HCT116 (cell line): ENCODE measurements at regions not wholly inside any gene's neighbourhood (a gene's known extent, or its start where the extent isn't known, plus 50 kb on each side); places are given as distances from the start of the nearest gene placed in this dataset.

Experiments
- ATAC-seq: fragments of 200-7000 bp; cut with Tn5 transposase; 2 replicates; pipeline ENCODE4 v1.9.1; 2020; ENCODE audit warnings: mild to moderate bottlenecking, moderate library complexity
- BruUV-seq: library from RNA; stranded (reverse); fragments of 400-500 nt; replicated peaks from 2 replicates; lab custom pipeline; 2021; lab: Mats Ljungman, UMichigan
- CTCF ChIA-PET: fragments of 300-600 bp; sonication (Branson Sonifier 250); formaldehyde crosslinking; loops from one replicate; lab custom pipeline; 2021; ENCODE audit warnings: antibody characterized with exemption; lab: Charles Lee
- POLR2A ChIA-PET: fragments of 300-600, 350-600 bp; sonication (Branson Sonifier 250); formaldehyde crosslinking; loops from one replicate; lab custom pipeline; 2021; ENCODE audit warnings: antibody characterized with exemption; lab: Charles Lee
- RAD21 ChIA-PET, 2 experiments: fragments of 300-600 bp; sonication (Branson Sonifier 250); formaldehyde crosslinking; loops; one replicate each; lab custom pipeline; 2023; ENCODE audit warnings: low total read pairs in 2 of 2; ENCODE audit not compliant: uncharacterized antibody in 2 of 2, unreplicated experiment in 2 of 2, low non-redundant PET in 1 of 2; lab: Charles Lee
- DNase-seq: peaks from one replicate; pipeline ENCODE4 v3.0.0-alpha.2; 2010; ENCODE audit warnings: low read depth, low spot score
- H2AFZ ChIP-seq: fragments of 200-600 bp; shearing (Covaris generic), sonication (generic); 2 replicates; pipeline ENCODE4 v1.6.1; 2017; ENCODE audit warnings: low read depth, mixed run types, mixed read lengths, antibody characterized with exemption, low read length; ENCODE audit not compliant: poor library complexity, severe bottlenecking
- H3K27ac ChIP-seq: 2 replicates; pipeline ENCODE4 v1.5.1; 2012; ENCODE audit warnings: low read depth, low read length
- H3K27me3 ChIP-seq: fragments of 200-600 bp; sonication (generic); 2 replicates; pipeline ENCODE4 v1.6.1; 2016; ENCODE audit warnings: mixed run types, low read length, mixed read lengths; ENCODE audit not compliant: insufficient read depth
- H3K36me3 ChIP-seq, 2 experiments: fragments of 200-500 bp in 1 of 2; fragments of 200-600 bp in 1 of 2; sonication (Bioruptor generic) in 1 of 2; sonication (generic) in 1 of 2; 2 replicates each; pipeline versions ENCODE4 v1.5.1 to v1.6.1; 2014 to 2016; ENCODE audit warnings: low read length in 2 of 2, inconsistent platforms in 1 of 2, mixed read lengths in 1 of 2, mixed run types in 1 of 2; ENCODE audit not compliant: insufficient read depth in 2 of 2, control insufficient read depth in 1 of 2
- H3K4me1 ChIP-seq, 2 experiments: fragments of 200-600 bp in 1 of 2; sonication (generic) in 1 of 2; 2 replicates each; pipeline versions ENCODE4 v1.5.1 to v1.6.1; 2012 to 2017; ENCODE audit warnings: low read length in 2 of 2, inconsistent platforms in 1 of 2, mild to moderate bottlenecking in 1 of 2, mixed read lengths in 1 of 2, mixed run types in 1 of 2, moderate library complexity in 1 of 2; ENCODE audit not compliant: insufficient read depth in 2 of 2, control insufficient read depth in 1 of 2
- H3K4me2 ChIP-seq: fragments of 200-600 bp; sonication (generic); 2 replicates; pipeline ENCODE4 v1.6.1; 2017; ENCODE audit warnings: mixed run types, low read length, mixed read lengths
- H3K4me3 ChIP-seq, 2 experiments: fragments of 200-600 bp in 1 of 2; sonication (generic) in 1 of 2; replicated peaks in 1 of 2; 2 replicates each; pipeline ENCODE4 v1.5.1; 2011 to 2016; ENCODE audit warnings: low read length in 2 of 2, control low read depth in 1 of 2, low read depth in 1 of 2, mild to moderate bottlenecking in 1 of 2, mixed read lengths in 1 of 2, mixed run types in 1 of 2
- H3K79me2 ChIP-seq: fragments of 200-600 bp; sonication (generic); 2 replicates; pipeline ENCODE4 v1.6.1; 2017; ENCODE audit warnings: mild to moderate bottlenecking, mixed run types, low read length, moderate library complexity, mixed read lengths; ENCODE audit not compliant: insufficient read depth
- H3K9ac ChIP-seq: fragments of 200-600 bp; sonication (generic); 2 replicates; pipeline ENCODE4 v1.6.1; 2016; ENCODE audit warnings: low read length, mixed read lengths
- H3K9me2 ChIP-seq: fragments of 200-600 bp; sonication (generic), shearing (Covaris generic); 2 replicates; pipeline ENCODE4 v1.6.1; 2017; ENCODE audit warnings: mixed run types, mild to moderate bottlenecking, moderate library complexity; ENCODE audit not compliant: insufficient read depth
- H3K9me3 ChIP-seq, 2 experiments: fragments of 200-500 bp in 1 of 2; fragments of 200-600 bp in 1 of 2; sonication (Bioruptor generic) in 1 of 2; sonication (generic) in 1 of 2; 2 replicates each; pipeline ENCODE4 v1.6.1; 2014 to 2017; ENCODE audit warnings: low read length in 2 of 2, mixed read lengths in 2 of 2, inconsistent platforms in 1 of 2, low read depth in 1 of 2, mild to moderate bottlenecking in 1 of 2, mixed run types in 1 of 2, moderate library complexity in 1 of 2; ENCODE audit not compliant: control insufficient read depth in 1 of 2, insufficient read depth in 1 of 2
- H4K20me1 ChIP-seq: fragments of 200-600 bp; sonication (generic), shearing (Covaris generic); 2 replicates; pipeline ENCODE4 v1.6.1; 2017; ENCODE audit warnings: mixed run types, mild to moderate bottlenecking, moderate library complexity; ENCODE audit not compliant: insufficient read depth
- ATF3 ChIP-seq: IDR thresholded peaks from 2 replicates; pipeline ENCODE4 v1.6.1; 2012
- ELF1 ChIP-seq: IDR thresholded peaks from 2 replicates; pipeline ENCODE4 v1.6.1; 2012; ENCODE audit warnings: low read depth, borderline replicate concordance
- POLR2AphosphoS5 ChIP-seq: IDR thresholded peaks from 2 replicates; pipeline ENCODE4 v1.6.1; 2011; ENCODE audit warnings: mild to moderate bottlenecking, low read depth, low read length, moderate library complexity
- YY1 ChIP-seq: IDR thresholded peaks from 2 replicates; pipeline ENCODE4 v1.6.1; 2011; ENCODE audit warnings: low read length, low read depth, moderate library complexity, mild to moderate bottlenecking; ENCODE audit not compliant: insufficient replicate concordance; ENCODE audit errors: extremely low read depth
- ZNF274 ChIP-seq: fragments of 200-500 bp; sonication (Bioruptor generic); IDR thresholded peaks from 2 replicates; pipeline ENCODE4 v1.6.1; 2014; ENCODE audit warnings: mild to moderate bottlenecking, low read depth, low read length, inconsistent platforms
- intact Hi-C: fragments of 100-400 bp; cut with micrococcal nuclease; formaldehyde crosslinking; loops from 2 replicates; pipeline ENCODE4 v1.10.0; 2022
- TF ChIP-seq, protein P1 (sequence below), 3 experiments: fragments of 200-600 bp in 1 of 3; sonication (generic) in 1 of 3; IDR thresholded peaks in 2 of 3; conservative IDR thresholded peaks in 1 of 3; 2 replicates each; pipeline ENCODE4 v1.5.1; 2012 to 2017; ENCODE audit warnings: low read depth in 2 of 3, low read length in 2 of 3, antibody characterized with exemption in 1 of 3, borderline replicate concordance in 1 of 3, control low read depth in 1 of 3, mild to moderate bottlenecking in 1 of 3, mixed read lengths in 1 of 3, mixed run types in 1 of 3, moderate library complexity in 1 of 3; ENCODE audit not compliant: insufficient read depth in 1 of 3

- ChIA-PET POLR2A (no interaction called here), CTCF (no interaction called here), RAD21 (no interaction called here)
- no peaks in the 10 kb centered on the region for H3K9me2 ChIP-seq
- no peak overlapping the region for H3K9ac ChIP-seq
- no TSS peak for BruUV-seq
- H3K79me2 ChIP-seq: no peaks in the 10 kb centered on the region
- H2AFZ ChIP-seq: no peak overlapping the region
- no peak for ATAC-seq
- TF ChIP-seq POLR2AphosphoS5: no peak
- TF ChIP-seq, protein P1, sequence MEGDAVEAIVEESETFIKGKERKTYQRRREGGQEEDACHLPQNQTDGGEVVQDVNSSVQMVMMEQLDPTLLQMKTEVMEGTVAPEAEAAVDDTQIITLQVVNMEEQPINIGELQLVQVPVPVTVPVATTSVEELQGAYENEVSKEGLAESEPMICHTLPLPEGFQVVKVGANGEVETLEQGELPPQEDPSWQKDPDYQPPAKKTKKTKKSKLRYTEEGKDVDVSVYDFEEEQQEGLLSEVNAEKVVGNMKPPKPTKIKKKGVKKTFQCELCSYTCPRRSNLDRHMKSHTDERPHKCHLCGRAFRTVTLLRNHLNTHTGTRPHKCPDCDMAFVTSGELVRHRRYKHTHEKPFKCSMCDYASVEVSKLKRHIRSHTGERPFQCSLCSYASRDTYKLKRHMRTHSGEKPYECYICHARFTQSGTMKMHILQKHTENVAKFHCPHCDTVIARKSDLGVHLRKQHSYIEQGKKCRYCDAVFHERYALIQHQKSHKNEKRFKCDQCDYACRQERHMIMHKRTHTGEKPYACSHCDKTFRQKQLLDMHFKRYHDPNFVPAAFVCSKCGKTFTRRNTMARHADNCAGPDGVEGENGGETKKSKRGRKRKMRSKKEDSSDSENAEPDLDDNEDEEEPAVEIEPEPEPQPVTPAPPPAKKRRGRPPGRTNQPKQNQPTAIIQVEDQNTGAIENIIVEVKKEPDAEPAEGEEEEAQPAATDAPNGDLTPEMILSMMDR (IDR thresholded peaks at IDR 0.05 in 2 of 3, conservative IDR thresholded peaks at IDR 0.05 in 1 of 3; ENCODE audit: borderline replicate concordance in 1 of 3, insufficient read depth in 1 of 3, low read depth in 2 of 3, low read length in 2 of 3): no peak
- TF ChIP-seq ZNF274: no peak
- TF ChIP-seq YY1: no peak
- H3K9me3 ChIP-seq: no peaks in the 10 kb centered on the region
- no peaks in the 10 kb centered on the region for H3K36me3 ChIP-seq
- intact Hi-C loops: no loop called here
- DNase-seq: no peak
- H3K4me1 ChIP-seq: peaks cover 0 to under 1% of the 10 kb centered on the region in 2 experiments; a peak in 2 of 4 replicates
- H3K27ac ChIP-seq: no peak overlapping the region
- H3K27me3 ChIP-seq: no peaks in the 10 kb centered on the region
- no peaks in the 10 kb centered on the region for H4K20me1 ChIP-seq
- H3K4me2 ChIP-seq: no peak overlapping the region
- no peak overlapping the region for H3K4me3 ChIP-seq
Observed at GRCh38 chr5:171635561-171636245, 149.9 kb upstream of the SMIM23 start.

DNA sequence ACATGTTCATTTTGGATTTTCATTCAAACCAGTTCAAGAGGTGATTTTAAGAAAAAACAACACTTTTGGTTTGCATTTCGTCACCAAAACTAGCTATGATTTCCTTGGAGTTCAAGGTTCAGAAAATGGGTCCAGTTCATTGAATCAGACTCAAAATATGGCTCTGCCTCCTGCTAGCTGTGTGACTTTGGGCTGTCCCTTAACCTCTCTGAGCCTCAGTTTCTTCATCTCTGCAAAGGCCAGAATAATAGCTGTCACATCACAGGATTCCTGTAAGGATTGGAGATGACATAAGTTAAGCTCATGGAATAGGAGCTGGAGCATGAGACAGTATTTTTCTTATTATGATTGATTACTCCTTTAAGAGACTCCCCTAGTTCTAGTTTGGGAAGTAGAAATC is 147.8 kb upstream of the SMIM23 start:
- no peaks in the 10 kb centered on the region for H4K20me1 ChIP-seq
- intact Hi-C loops: no loop called here
- no peak overlapping the region for H3K9ac ChIP-seq
- ATAC-seq (no peak), DNase-seq (no peak)
- no TSS peak for BruUV-seq
- H3K79me2 ChIP-seq: no peaks in the 10 kb centered on the region
- H3K4me2 ChIP-seq: no peak overlapping the region
- ChIA-PET CTCF (no interaction called here), RAD21 (no interaction called here), POLR2A (no interaction called here)
- no peak overlapping the region for H2AFZ ChIP-seq
- H3K36me3 ChIP-seq: no peaks in the 10 kb centered on the region
- H3K9me2 ChIP-seq: no peaks in the 10 kb centered on the region
- no peak overlapping the region for H3K27ac ChIP-seq
- H3K4me3 ChIP-seq: no peak overlapping the region
- no peaks in the 10 kb centered on the region for H3K27me3 ChIP-seq
- H3K9me3 ChIP-seq: no peaks in the 10 kb centered on the region
- H3K4me1 ChIP-seq: no peaks in the 10 kb centered on the region
- no peak for TF ChIP-seq ELF1
- TF ChIP-seq ATF3: no peak
- TF ChIP-seq YY1: no peak
